OCI-LY1 (cell line): ENCODE measurements at regions not wholly inside any gene's neighbourhood (a gene's known extent, or its start where the extent isn't known, plus 50 kb on each side); places are given as distances from the start of the nearest gene placed in this dataset.

Experiments
- H2AFZ ChIP-seq: fragments of 200-600 bp; sonication (generic), shearing (Covaris generic); 2 replicates; pipeline ENCODE4 v1.6.0; 2014; ENCODE audit warnings: antibody characterized with exemption, mild to moderate bottlenecking, low read length
- H3F3A ChIP-seq: fragments of 200-600 bp; sonication (generic), shearing (Covaris generic); 2 replicates; pipeline ENCODE4 v1.6.0; 2014; ENCODE audit warnings: mild to moderate bottlenecking, antibody characterized with exemption, low read length, moderate library complexity; ENCODE audit not compliant: insufficient read depth
- H3K27ac ChIP-seq: fragments of 200-600 bp; sonication (generic); 2 replicates; pipeline ENCODE4 v1.5.1; 2014; ENCODE audit warnings: low read length, mixed run types, mild to moderate bottlenecking, low read depth; ENCODE audit not compliant: poor library complexity, severe bottlenecking
- H3K27me3 ChIP-seq: fragments of 200-600 bp; sonication (generic); 2 replicates; pipeline ENCODE4 v1.6.0; 2014; ENCODE audit warnings: antibody characterized with exemption, mild to moderate bottlenecking, low read length, moderate library complexity; ENCODE audit not compliant: insufficient read depth
- H3K36me3 ChIP-seq: fragments of 200-600 bp; sonication (generic); 2 replicates; pipeline ENCODE4 v1.6.1; 2014; ENCODE audit warnings: mild to moderate bottlenecking, antibody characterized with exemption, low read length, moderate library complexity, mixed read lengths; ENCODE audit not compliant: insufficient read depth
- H3K4me1 ChIP-seq: fragments of 200-600 bp; sonication (generic); 2 replicates; pipeline ENCODE4 v1.5.1; 2014; ENCODE audit warnings: mild to moderate bottlenecking, low read length, moderate library complexity; ENCODE audit not compliant: insufficient read depth, severe bottlenecking
- H3K4me2 ChIP-seq: fragments of 200-600 bp; sonication (generic), shearing (Covaris generic); 2 replicates; pipeline ENCODE4 v1.6.1; 2014; ENCODE audit warnings: low read length
- H3K4me3 ChIP-seq: fragments of 200-600 bp; sonication (generic); 2 replicates; pipeline ENCODE4 v1.5.1; 2014; ENCODE audit warnings: low read length, low read depth, mild to moderate bottlenecking, mixed read lengths; ENCODE audit not compliant: poor library complexity, severe bottlenecking
- H3K79me2 ChIP-seq: fragments of 200-600 bp; shearing (Covaris generic); 2 replicates; pipeline ENCODE4 v1.6.1; 2016; ENCODE audit warnings: mixed run types, low read length, mixed read lengths; ENCODE audit not compliant: insufficient read depth
- H3K9ac ChIP-seq: fragments of 200-600 bp; sonication (generic), shearing (Covaris generic); 2 replicates; pipeline ENCODE4 v1.6.1; 2014; ENCODE audit warnings: mild to moderate bottlenecking, low read length, mixed read lengths
- H3K9me2 ChIP-seq: fragments of 200-600 bp; sonication (generic), shearing (Covaris generic); 2 replicates; pipeline ENCODE4 v1.6.1; 2014; ENCODE audit warnings: low read depth, mild to moderate bottlenecking, low read length, mixed read lengths
- H3K9me3 ChIP-seq: fragments of 200-600 bp; shearing (Covaris generic); 2 replicates; pipeline ENCODE4 v1.6.1; 2014; ENCODE audit warnings: low read length, mixed read lengths
- H4K20me1 ChIP-seq: fragments of 200-600 bp; sonication (generic), shearing (Covaris generic); 2 replicates; pipeline ENCODE4 v1.6.0; 2016; ENCODE audit warnings: mild to moderate bottlenecking, low read length; ENCODE audit not compliant: insufficient read depth
- CTCF ChIP-seq: fragments of 200-600 bp; sonication (generic), shearing (Covaris generic); IDR thresholded peaks from 2 replicates; pipeline ENCODE4 v1.5.1; 2017; ENCODE audit warnings: mild to moderate bottlenecking, antibody characterized with exemption, low read length, moderate library complexity, mixed read lengths
- EZH2 ChIP-seq: fragments of 200-600 bp; sonication (generic), shearing (Covaris generic); IDR thresholded peaks from 2 replicates; pipeline ENCODE4 v1.8.0; 2017; ENCODE audit warnings: borderline replicate concordance, mixed run types, mild to moderate bottlenecking, antibody characterized with exemption, low read length, moderate library complexity, mixed read lengths

DNA sequence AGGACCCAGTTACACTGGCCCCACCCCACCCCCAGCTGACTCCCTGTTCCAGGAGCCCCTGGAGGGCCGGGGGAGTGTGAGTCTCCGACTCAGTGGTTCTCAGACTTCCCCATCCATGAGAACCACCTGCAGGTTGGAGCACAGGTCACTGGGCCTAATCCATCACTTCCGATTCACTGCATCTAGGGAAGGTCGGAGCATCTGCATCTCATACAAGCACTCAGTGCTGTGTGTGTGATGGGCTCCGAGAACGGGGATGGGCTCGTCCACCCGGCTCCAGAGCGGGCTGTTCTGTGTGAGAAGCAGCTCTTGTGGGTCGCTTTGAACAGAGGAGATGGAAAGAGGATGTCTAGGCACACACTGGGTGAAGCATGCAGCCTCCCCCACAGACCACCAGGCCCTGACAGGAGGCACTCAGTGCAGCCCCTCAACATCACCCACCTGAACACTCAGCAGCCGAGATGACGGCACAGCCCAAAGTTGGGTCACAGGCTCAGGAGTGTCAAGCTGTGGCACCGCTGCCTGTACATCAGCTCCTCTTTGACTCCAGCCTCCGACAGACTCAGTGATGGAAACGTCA, 541.4 kb downstream of the BRD1 start:
- Histone ChIP-seq H3K27me3 (peaks cover 8% of the 10 kb centered on the region; the same call in 1 of the 2 replicates), H2AFZ (no peak overlapping the region), H3F3A (no peaks in the 10 kb centered on the region), H4K20me1 (no peaks in the 10 kb centered on the region), H3K79me2 (no peaks in the 10 kb centered on the region), H3K9me2 (no peaks in the 10 kb centered on the region), H3K27ac (no peak overlapping the region), H3K4me1 (no peaks in the 10 kb centered on the region), H3K4me2 (no peak overlapping the region), H3K36me3 (no peaks in the 10 kb centered on the region), H3K9me3 (no peaks in the 10 kb centered on the region), H3K4me3 (no peak overlapping the region), H3K9ac (no peak overlapping the region)
- TF ChIP-seq EZH2, result no peak

- no peak overlapping the region for H3K4me2 ChIP-seq
- H3K4me3 ChIP-seq, result no peak overlapping the region
- H3K9me2 ChIP-seq, result no peaks in the 10 kb centered on the region
- H3K79me2 ChIP-seq, result no peaks in the 10 kb centered on the region
- H3K27me3 ChIP-seq, result peaks cover 8% of the 10 kb centered on the region; the same call in 1 of the 2 replicates
- TF ChIP-seq EZH2, result no peak
- TF ChIP-seq CTCF, result no peak
- H3K27ac ChIP-seq, result no peak overlapping the region
- no peak overlapping the region for H2AFZ ChIP-seq
- no peak overlapping the region for H3K9ac ChIP-seq
- H3F3A ChIP-seq, result no peaks in the 10 kb centered on the region
- H4K20me1 ChIP-seq, result no peaks in the 10 kb centered on the region
- H3K9me3 ChIP-seq, result no peaks in the 10 kb centered on the region
- no peaks in the 10 kb centered on the region for H3K4me1 ChIP-seq
- H3K36me3 ChIP-seq, result no peaks in the 10 kb centered on the region
These were observed 542.7 kb downstream of the BRD1 start for GRCh38 chr22:49284931-49285330.

DNA sequence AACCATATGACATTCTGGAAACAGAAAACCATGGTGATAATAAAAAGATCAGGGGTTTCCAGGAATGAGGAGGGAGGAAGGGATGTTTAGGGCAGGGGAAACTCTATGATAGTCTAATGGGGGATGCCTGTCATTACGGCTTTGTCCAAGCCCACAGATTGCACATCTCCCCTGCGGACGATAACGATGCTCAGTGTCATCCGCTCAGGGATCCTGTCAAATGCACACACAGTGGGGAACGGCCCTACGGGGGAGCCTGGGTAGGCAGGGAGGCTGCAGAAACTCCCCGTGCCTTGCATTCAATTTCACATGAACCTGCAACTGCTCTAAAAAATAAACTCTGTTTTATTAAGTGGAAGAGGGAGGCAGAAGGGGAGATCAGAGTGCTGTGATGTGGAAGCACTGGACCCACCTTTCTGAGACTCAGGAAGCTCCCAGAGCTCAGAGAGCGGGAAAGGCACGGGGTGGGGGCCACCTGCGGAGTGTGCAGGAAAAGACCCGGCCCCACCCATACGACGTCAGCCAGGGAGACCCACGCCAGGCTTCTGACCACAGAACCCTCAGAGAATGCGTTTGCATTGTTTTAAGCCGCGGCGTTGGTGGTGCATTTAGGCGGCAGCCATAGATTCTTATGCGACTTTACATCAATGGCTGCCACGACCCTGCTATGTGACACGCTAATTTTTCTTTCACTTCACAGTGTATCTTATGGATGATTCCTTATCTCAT, 543.5 kb downstream of the BRD1 start:
- Histone ChIP-seq H3K4me1 (no peaks in the 10 kb centered on the region), H2AFZ (no peak overlapping the region), H3K36me3 (no peaks in the 10 kb centered on the region), H3F3A (no peaks in the 10 kb centered on the region), H3K4me2 (no peak overlapping the region), H3K27ac (no peak overlapping the region), H4K20me1 (no peaks in the 10 kb centered on the region), H3K9ac (no peak overlapping the region), H3K4me3 (no peak overlapping the region), H3K9me3 (no peaks in the 10 kb centered on the region), H3K27me3 (peaks cover 8% of the 10 kb centered on the region; the same call in 1 of the 2 replicates), H3K79me2 (no peaks in the 10 kb centered on the region), H3K9me2 (no peaks in the 10 kb centered on the region)
- TF ChIP-seq EZH2, result no peak
- no peak for TF ChIP-seq CTCF
